H9 (cell line): ENCODE measurements at regions not wholly inside any gene's neighbourhood (a gene's known extent, or its start where the extent isn't known, plus 50 kb on each side); places are given as distances from the start of the nearest gene placed in this dataset.

Source experiments
- DNase-seq: peaks from one replicate; pipeline ENCODE4 v3.0.0-alpha.2; 2017
- H2AFZ ChIP-seq: one replicate; pipeline ENCODE4 v1.6.1; 2013; ENCODE audit warnings: mild to moderate bottlenecking, low read length, control low read depth, moderate library complexity
- H2AK5ac ChIP-seq: 2 replicates; pipeline ENCODE4 v1.6.1; 2013; ENCODE audit warnings: low read length, control low read depth, mixed read lengths; ENCODE audit not compliant: insufficient read length
- H2BK120ac ChIP-seq: one replicate; pipeline ENCODE4 v1.6.1; 2013; ENCODE audit warnings: low read depth, mild to moderate bottlenecking, low read length, control low read depth, inconsistent platforms; ENCODE audit not compliant: poor library complexity, severe bottlenecking
- H2BK12ac ChIP-seq: 2 replicates; pipeline ENCODE4 v1.6.1; 2013; ENCODE audit warnings: low read length, control low read depth, mixed read lengths, low read depth; ENCODE audit not compliant: insufficient read length
- H2BK15ac ChIP-seq: 2 replicates; pipeline ENCODE4 v1.6.1; 2013; ENCODE audit warnings: low read depth, low read length, control low read depth
- H2BK20ac ChIP-seq: one replicate; pipeline ENCODE4 v1.6.1; 2013; ENCODE audit warnings: low read depth, mild to moderate bottlenecking, low read length, control low read depth, inconsistent platforms; ENCODE audit not compliant: poor library complexity, severe bottlenecking
- H2BK5ac ChIP-seq: 2 replicates; pipeline ENCODE4 v1.6.1; 2013; ENCODE audit warnings: low read length, control low read depth, mixed read lengths; ENCODE audit not compliant: insufficient read length
- H3K14ac ChIP-seq: 2 replicates; pipeline ENCODE4 v1.6.1; 2013; ENCODE audit warnings: low read length, control low read depth; ENCODE audit not compliant: insufficient read depth
- H3K18ac ChIP-seq: 2 replicates; pipeline ENCODE4 v1.6.1; 2013; ENCODE audit warnings: low read depth, mild to moderate bottlenecking, mixed read lengths, low read length, control low read depth; ENCODE audit not compliant: insufficient read length
- H3K23ac ChIP-seq: 2 replicates; pipeline ENCODE4 v1.6.1; 2013; ENCODE audit warnings: low read length, control low read depth, mixed read lengths, low read depth; ENCODE audit not compliant: insufficient read length
- H3K23me2 ChIP-seq: 2 replicates; pipeline ENCODE4 v1.6.1; 2013; ENCODE audit warnings: low read depth, mild to moderate bottlenecking, mixed read lengths, low read length, control low read depth; ENCODE audit not compliant: insufficient read length, poor library complexity, severe bottlenecking
- H3K27ac ChIP-seq: 2 replicates; pipeline ENCODE4 v1.5.1; 2013; ENCODE audit warnings: low read length, control low read depth, mixed read lengths, low read depth; ENCODE audit not compliant: insufficient read length
- H3K27me3 ChIP-seq: 2 replicates; pipeline ENCODE4 v1.6.1; 2013; ENCODE audit warnings: low read length, control low read depth, inconsistent platforms; ENCODE audit not compliant: insufficient read depth
- H3K4ac ChIP-seq: 2 replicates; pipeline ENCODE4 v1.6.1; 2013; ENCODE audit warnings: low read depth, mild to moderate bottlenecking, control low read depth, inconsistent platforms, low read length, moderate library complexity
- H3K4me1 ChIP-seq: 2 replicates; pipeline ENCODE4 v1.6.1; 2013; ENCODE audit warnings: low read length, control low read depth, inconsistent platforms; ENCODE audit not compliant: insufficient read depth
- H3K4me2 ChIP-seq: 2 replicates; pipeline ENCODE4 v1.6.1; 2013; ENCODE audit warnings: low read length, control low read depth, mixed read lengths; ENCODE audit not compliant: insufficient read length, insufficient read depth
- H3K56ac ChIP-seq: 2 replicates; pipeline ENCODE4 v1.6.1; 2013; ENCODE audit warnings: low read depth, mild to moderate bottlenecking, mixed read lengths, low read length, control low read depth; ENCODE audit not compliant: insufficient read length
- H3K79me1 ChIP-seq: 2 replicates; pipeline ENCODE4 v1.6.1; 2013; ENCODE audit warnings: low read depth, mild to moderate bottlenecking, moderate library complexity, low read length, control low read depth, inconsistent platforms; ENCODE audit not compliant: insufficient read depth, poor library complexity, severe bottlenecking
- H3K79me2 ChIP-seq: 2 replicates; pipeline ENCODE4 v1.6.1; 2013; ENCODE audit warnings: low read length, control low read depth, inconsistent platforms; ENCODE audit not compliant: insufficient read depth
- H3K9ac ChIP-seq: 2 replicates; pipeline ENCODE4 v1.6.1; 2013; ENCODE audit warnings: low read length, control low read depth, mixed read lengths; ENCODE audit not compliant: insufficient read length; ENCODE audit errors: extremely low read depth
- H3K9me3 ChIP-seq: one replicate; pipeline ENCODE4 v1.6.1; 2013; ENCODE audit warnings: low read depth, low read length, inconsistent platforms; ENCODE audit not compliant: control insufficient read depth
- H3T11ph ChIP-seq: one replicate; pipeline ENCODE4 v1.6.1; 2013; ENCODE audit warnings: mild to moderate bottlenecking, low read length, control low read depth, inconsistent platforms
- H4K20me1 ChIP-seq: one replicate; pipeline ENCODE4 v1.6.1; 2013; ENCODE audit not compliant: control insufficient read depth, insufficient read length, insufficient read depth
- H4K5ac ChIP-seq: 2 replicates; pipeline ENCODE4 v1.6.1; 2013; ENCODE audit warnings: low read depth, mild to moderate bottlenecking, mixed read lengths, low read length, control low read depth; ENCODE audit not compliant: insufficient read length
- H4K8ac ChIP-seq: replicated peaks from 2 replicates; pipeline ENCODE4 v1.6.1; 2013; ENCODE audit warnings: low read length, control low read depth, mixed read lengths, low read depth; ENCODE audit not compliant: insufficient read length
- H4K91ac ChIP-seq: 2 replicates; pipeline ENCODE4 v1.6.1; 2013; ENCODE audit warnings: low read depth, mild to moderate bottlenecking, moderate library complexity, mixed read lengths, low read length, control low read depth; ENCODE audit not compliant: insufficient read length
- H3K27ac Mint-ChIP-seq, 3 experiments: 2 replicates in 2 of 3; 3 replicates in 1 of 3; pipeline ENCODE4 v1.8.0; 2020 to 2021; ENCODE audit warnings: mixed read lengths in 3 of 3, mild to moderate bottlenecking in 1 of 3, moderate library complexity in 1 of 3
- H3K27me3 Mint-ChIP-seq: 2 replicates; pipeline ENCODE4 v1.8.0; 2021; ENCODE audit warnings: low read depth, mild to moderate bottlenecking, moderate library complexity, mixed read lengths
- H3K36me3 Mint-ChIP-seq, 3 experiments: 2 replicates in 2 of 3; 3 replicates in 1 of 3; pipeline ENCODE4 v1.8.0; 2020 to 2021; ENCODE audit warnings: low read depth in 3 of 3, mixed read lengths in 3 of 3; ENCODE audit not compliant: insufficient read depth in 1 of 3
- H3K4me1 Mint-ChIP-seq, 2 experiments: 2 replicates each; pipeline ENCODE4 v1.8.0; 2020; ENCODE audit warnings: mixed read lengths in 2 of 2
- H3K4me3 Mint-ChIP-seq, 2 experiments: 2 replicates in 1 of 2; 3 replicates in 1 of 2; pipeline ENCODE4 v1.8.0; 2020 to 2021; ENCODE audit warnings: mild to moderate bottlenecking in 2 of 2, mixed read lengths in 2 of 2, moderate library complexity in 1 of 2
- H3K9me3 Mint-ChIP-seq, 2 experiments: 2 replicates in 1 of 2; 3 replicates in 1 of 2; pipeline ENCODE4 v1.8.0; 2020; ENCODE audit warnings: mild to moderate bottlenecking in 2 of 2, mixed read lengths in 2 of 2, moderate library complexity in 1 of 2
- WGBS: extraction: QIAGEN DNeasy Blood & Tissue Kit; methylation state at CpG from one replicate; pipeline ENCODE4 v1.1.7; 2013; ENCODE audit warnings: missing lambda C conversion rate, low lambda C conversion rate, mixed read lengths; ENCODE audit not compliant: insufficient read length; ENCODE audit errors: extremely low coverage; 5-methylcytosine and 5-hydroxymethylcytosine counted together
- TF ChIP-seq, protein P1 (sequence below): fragments of 200-600 bp; sonication (generic); conservative IDR thresholded peaks from 3 replicates; pipeline ENCODE4 v1.8.0; 2021; ENCODE audit warnings: antibody characterized with exemption, mild to moderate bottlenecking

DNA sequence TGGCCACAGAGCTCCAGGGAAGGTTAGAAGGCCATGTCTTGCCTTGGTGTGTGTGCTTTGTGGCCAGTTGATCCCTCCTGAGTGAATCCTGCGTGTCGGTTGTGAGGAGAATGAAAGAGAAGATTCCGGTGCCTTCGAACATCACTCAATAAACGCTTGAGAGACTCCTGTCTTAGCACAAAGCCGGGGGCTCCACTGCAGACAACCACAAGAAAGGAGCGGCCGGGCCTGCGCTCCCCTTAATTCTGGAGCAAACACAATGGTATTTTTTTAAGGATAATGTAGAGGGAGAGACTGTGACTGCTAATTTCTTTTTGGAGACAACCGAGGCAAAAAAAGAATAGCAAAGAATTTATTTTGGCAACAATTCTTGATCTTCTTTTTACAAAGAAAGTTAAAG lies 286.8 kb upstream of the SHH start:
- H3K27ac ChIP-seq = no peak overlapping the region
- H3K27me3 ChIP-seq = no peaks in the 10 kb centered on the region
- no peak overlapping the region for H2BK120ac ChIP-seq
- H2BK5ac ChIP-seq = no peak overlapping the region
- peaks cover 5% of the 10 kb centered on the region for H3K27me3 Mint-ChIP-seq
- TF ChIP-seq, protein P1, sequence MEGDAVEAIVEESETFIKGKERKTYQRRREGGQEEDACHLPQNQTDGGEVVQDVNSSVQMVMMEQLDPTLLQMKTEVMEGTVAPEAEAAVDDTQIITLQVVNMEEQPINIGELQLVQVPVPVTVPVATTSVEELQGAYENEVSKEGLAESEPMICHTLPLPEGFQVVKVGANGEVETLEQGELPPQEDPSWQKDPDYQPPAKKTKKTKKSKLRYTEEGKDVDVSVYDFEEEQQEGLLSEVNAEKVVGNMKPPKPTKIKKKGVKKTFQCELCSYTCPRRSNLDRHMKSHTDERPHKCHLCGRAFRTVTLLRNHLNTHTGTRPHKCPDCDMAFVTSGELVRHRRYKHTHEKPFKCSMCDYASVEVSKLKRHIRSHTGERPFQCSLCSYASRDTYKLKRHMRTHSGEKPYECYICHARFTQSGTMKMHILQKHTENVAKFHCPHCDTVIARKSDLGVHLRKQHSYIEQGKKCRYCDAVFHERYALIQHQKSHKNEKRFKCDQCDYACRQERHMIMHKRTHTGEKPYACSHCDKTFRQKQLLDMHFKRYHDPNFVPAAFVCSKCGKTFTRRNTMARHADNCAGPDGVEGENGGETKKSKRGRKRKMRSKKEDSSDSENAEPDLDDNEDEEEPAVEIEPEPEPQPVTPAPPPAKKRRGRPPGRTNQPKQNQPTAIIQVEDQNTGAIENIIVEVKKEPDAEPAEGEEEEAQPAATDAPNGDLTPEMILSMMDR = no peak
- no peak overlapping the region for H3K4me2 ChIP-seq
- no peak overlapping the region for H3K56ac ChIP-seq
- H3T11ph ChIP-seq = no peak overlapping the region
- no peaks in the 10 kb centered on the region for H3K36me3 Mint-ChIP-seq
- WGBS = no CpG with 5 or more reads among the region's 10 CpGs
- no peak overlapping the region for H3K9ac ChIP-seq
- H3K79me2 ChIP-seq = no peaks in the 10 kb centered on the region
- H2BK20ac ChIP-seq = no peak overlapping the region
- no peaks in the 10 kb centered on the region for H3K9me3 ChIP-seq
- no peak overlapping the region for H3K4ac ChIP-seq
- DNase-seq = no peak
- no peak overlapping the region for H2BK15ac ChIP-seq
- no peak overlapping the region for H4K91ac ChIP-seq
- H4K20me1 ChIP-seq = no peaks in the 10 kb centered on the region
- H3K79me1 ChIP-seq = no peaks in the 10 kb centered on the region
- H3K23ac ChIP-seq = no peak overlapping the region
- H3K4me1 Mint-ChIP-seq = peaks cover 8 to 10% of the 10 kb centered on the region in 2 experiments; a peak in 3 of 4 replicates
- H3K23me2 ChIP-seq = no peaks in the 10 kb centered on the region
- H3K18ac ChIP-seq = no peak overlapping the region
- no peak overlapping the region for H4K5ac ChIP-seq
- peaks cover 0 to under 1% of the 10 kb centered on the region in 2 experiments; a peak in 1 of 5 replicates for H3K9me3 Mint-ChIP-seq
- no peak overlapping the region for H2AK5ac ChIP-seq
- no peaks in the 10 kb centered on the region for H3K4me1 ChIP-seq
- H2AFZ ChIP-seq = no peak overlapping the region
- peak overlapping the region in 1 of 3 experiments; percentile 12; a peak in 1 of 7 replicates for H3K27ac Mint-ChIP-seq
- no peak overlapping the region for H4K8ac ChIP-seq
- H2BK12ac ChIP-seq = no peak overlapping the region
- no peak overlapping the region for H3K14ac ChIP-seq
- no peak overlapping the region for H3K4me3 Mint-ChIP-seq
